H7 (cell line): ENCODE measurements at regions not wholly inside any gene's neighbourhood (a gene's known extent, or its start where the extent isn't known, plus 50 kb on each side); places are given as distances from the start of the nearest gene placed in this dataset.

Experiments
- DNase-seq: peaks from one replicate; pipeline ENCODE4 v3.0.0; 2012
- H3K27me3 ChIP-seq: 2 replicates; pipeline ENCODE4 v1.6.0; 2011; ENCODE audit warnings: mild to moderate bottlenecking, low read length; ENCODE audit not compliant: control insufficient read depth, insufficient read depth
- H3K36me3 ChIP-seq: replicated peaks from 2 replicates; pipeline ENCODE4 v1.5.1; 2011; ENCODE audit warnings: low read length; ENCODE audit not compliant: control insufficient read depth, insufficient read depth
- H3K4me3 ChIP-seq: 2 replicates; pipeline ENCODE4 v1.5.1; 2011; ENCODE audit warnings: low read depth, mild to moderate bottlenecking, control low read depth, low read length, moderate library complexity; ENCODE audit not compliant: insufficient read depth

DNA sequence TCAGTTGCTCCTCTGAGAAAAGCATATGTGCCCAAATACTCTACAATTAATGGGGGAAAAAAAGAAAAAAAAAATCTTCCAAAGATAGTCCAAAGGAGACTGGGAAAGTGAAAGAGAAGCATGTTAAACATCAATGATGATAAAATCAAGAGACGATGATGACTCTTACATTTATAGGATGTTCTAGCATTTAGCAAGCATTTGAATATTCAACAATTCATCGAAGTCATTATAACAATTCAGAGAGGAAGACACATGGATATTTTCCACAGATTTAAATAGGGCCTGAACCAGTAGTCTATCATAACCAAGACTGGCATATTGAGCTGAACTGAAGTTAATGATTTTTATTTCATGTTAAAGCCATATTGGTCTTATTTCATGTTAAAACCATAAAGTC, 528.4 kb downstream of the INHBA start:
- no peaks in the 10 kb centered on the region for H3K36me3 ChIP-seq
- DNase-seq, result no peak
- no peaks in the 10 kb centered on the region for H3K27me3 ChIP-seq
- no peak overlapping the region for H3K4me3 ChIP-seq

DNA sequence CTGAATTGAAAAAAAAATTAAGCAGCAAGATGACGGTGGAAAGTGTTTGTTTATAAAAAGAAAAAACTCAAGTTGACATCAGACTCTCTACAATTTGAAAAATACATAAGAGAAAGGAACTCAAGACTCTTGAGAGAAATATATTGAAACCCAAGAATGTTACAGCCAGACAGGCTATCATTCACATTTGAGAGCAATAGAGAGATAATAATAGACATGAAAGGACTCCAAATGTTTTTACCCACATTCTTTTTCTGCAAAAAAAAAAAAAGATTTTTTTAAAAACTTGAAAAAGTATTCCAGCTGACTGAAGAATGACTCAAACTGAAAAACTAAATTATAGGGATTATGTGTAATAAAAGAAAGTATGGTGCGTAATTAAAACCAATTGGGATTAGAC, 532.4 kb downstream of the INHBA start:
- no peaks in the 10 kb centered on the region for H3K36me3 ChIP-seq
- H3K27me3 ChIP-seq, result no peaks in the 10 kb centered on the region
- DNase-seq, result no peak
- no peak overlapping the region for H3K4me3 ChIP-seq

DNA sequence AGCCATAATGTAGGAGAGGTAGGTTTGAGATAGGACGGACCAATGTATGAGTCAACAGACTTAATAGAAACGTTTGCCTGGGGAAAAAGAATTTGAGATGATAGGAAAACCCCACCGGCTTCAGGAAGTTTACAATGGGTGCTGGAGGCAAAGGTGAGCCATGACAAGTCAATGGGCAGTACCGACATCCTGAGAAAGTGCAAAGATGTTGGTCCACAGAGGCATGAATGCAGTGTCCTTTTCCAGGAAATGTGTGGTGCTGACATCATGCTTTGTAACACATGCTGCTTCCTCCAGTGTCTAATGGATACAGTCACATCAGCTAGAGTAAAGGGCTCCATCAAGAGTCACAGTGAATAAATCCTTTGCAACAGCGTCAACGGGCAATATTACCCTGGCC, 533.6 kb downstream of the INHBA start:
- Histone ChIP-seq H3K36me3 (no peaks in the 10 kb centered on the region), H3K4me3 (no peak overlapping the region), H3K27me3 (no peaks in the 10 kb centered on the region)
- DNase-seq, result no peak

DNA sequence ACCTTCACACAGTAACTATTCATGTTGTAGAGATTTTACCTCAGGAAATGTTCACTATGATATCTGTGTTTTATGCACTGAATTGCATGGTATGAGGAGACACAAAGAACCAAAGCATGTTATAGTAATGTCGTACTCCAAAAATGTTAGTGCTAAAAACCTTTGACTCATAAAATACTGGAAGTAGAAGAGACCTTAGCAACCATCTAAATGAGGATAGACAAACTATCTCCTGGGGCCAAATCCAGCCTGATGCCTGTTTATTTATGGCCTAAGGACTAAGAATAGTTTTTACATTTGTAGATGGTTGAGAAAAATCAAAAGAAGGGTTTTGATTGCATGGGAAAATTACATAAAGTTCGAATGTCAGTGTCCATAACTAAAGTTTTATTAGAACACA, 535.1 kb downstream of the INHBA start:
- Histone ChIP-seq H3K4me3 (no peak overlapping the region), H3K27me3 (no peaks in the 10 kb centered on the region), H3K36me3 (no peaks in the 10 kb centered on the region)
- DNase-seq, result no peak

DNA sequence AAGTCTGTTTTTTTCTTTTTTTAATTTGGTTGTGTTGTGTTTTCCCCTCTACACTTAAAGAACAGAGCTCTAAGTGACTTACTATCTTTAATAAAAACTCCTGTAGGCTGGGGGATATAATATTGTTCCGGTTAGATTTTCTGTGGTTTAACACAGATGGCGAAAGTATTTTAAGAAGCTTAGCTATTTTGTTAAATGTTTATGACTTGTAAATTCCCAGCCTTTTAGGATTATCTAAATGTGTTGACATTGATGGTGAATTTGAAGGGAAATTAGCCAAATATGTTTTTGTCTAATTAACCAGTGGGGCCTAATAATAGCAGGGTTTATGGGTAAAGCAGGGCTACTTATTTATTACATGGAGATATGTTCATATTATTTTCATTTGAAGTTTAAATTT, 538.5 kb downstream of the INHBA start:
- Histone ChIP-seq H3K36me3 (no peaks in the 10 kb centered on the region), H3K4me3 (no peak overlapping the region), H3K27me3 (no peaks in the 10 kb centered on the region)
- DNase-seq, result no peak

DNA sequence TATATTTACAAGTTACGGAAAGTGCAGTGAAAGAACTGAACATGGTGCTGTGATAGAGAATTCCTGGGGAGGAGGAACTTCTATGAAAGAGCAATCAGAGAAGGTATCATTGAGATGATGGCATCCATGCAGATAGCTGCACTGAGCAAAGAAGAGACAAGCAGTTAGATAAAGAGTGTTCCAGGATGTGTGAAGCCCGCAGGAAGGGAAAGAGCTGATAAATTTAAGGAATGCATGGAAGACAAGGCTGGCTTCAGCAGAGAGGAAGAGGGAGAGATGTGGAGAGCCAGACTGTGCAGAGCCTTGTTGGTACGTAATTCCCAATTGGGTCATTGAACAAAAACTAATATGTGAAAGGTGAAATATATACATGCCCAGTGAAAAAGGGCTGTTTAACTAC, 538.9 kb downstream of the INHBA start:
- no peaks in the 10 kb centered on the region for H3K27me3 ChIP-seq
- DNase-seq, result no peak
- no peak overlapping the region for H3K4me3 ChIP-seq
- no peaks in the 10 kb centered on the region for H3K36me3 ChIP-seq

DNA sequence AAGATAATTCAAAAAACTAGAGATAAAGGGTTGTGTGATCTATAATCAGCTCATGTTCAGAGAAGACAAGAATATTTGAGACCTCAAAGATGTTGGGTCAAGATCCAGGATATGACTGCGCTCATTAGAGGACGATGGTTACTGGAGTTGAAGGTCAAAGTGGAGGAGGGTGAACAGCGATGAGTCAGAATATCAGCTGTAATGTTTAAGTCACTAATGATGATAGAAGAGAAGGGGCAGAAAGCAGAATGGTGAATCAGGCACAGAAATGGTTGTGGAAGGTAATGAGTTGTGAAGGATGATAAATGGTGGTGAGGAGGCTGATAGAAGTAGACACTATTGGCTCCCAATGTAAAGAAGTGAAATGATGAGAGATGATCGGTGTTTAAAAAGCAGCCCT, 540.3 kb downstream of the INHBA start:
- Histone ChIP-seq H3K4me3 (no peak overlapping the region), H3K36me3 (no peaks in the 10 kb centered on the region), H3K27me3 (no peaks in the 10 kb centered on the region)
- DNase-seq, result no peak

DNA sequence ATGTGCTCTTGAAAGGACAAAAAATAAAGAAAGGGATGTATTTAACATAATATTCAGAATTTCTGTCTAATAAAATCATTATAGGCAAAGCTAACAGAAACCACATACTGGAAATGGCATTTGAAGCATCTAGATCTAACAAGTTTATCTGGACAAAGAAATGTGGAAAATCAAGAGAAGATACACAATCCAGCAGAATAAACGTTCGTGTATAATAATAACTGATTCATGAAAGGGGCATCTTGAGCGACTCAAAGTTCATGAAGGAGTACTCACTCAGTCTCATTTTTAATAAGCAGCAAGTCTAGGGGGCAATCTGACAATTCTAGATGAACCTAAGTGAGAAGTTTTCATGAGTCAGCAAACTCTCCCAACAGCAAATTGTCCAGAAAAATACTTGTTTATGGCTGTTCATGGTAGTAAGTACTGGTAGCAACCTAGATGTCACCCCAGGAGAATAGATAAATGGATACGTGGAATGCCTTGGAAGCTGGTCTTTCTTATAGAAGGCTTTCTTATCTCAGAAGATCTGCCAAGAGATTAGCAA, 541.8 kb downstream of the INHBA start:
- DNase-seq, result no peak
- H3K36me3 ChIP-seq, result no peaks in the 10 kb centered on the region
- no peak overlapping the region for H3K4me3 ChIP-seq
- H3K27me3 ChIP-seq, result no peaks in the 10 kb centered on the region

DNA sequence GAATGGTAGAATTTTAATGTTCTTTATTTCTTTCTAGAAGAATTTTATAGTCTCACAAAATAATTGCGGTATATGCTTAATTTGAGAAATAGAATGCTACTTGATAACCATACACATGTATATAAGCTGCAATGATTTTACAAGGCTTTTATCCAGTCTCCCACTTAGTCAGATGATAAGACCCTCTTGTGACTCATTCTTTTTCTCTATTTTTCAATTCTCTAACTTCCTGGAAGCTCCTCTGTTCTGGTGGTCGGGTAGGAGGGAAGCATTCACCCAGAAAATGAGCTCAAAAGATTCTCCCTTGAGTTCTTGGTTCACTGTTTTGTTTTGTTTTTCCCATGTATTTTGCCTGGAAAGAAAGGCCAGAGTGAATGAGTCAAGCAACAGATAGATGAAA, 546.6 kb downstream of the INHBA start:
- Histone ChIP-seq H3K36me3 (no peaks in the 10 kb centered on the region), H3K4me3 (no peak overlapping the region)
- no peak for DNase-seq

DNA sequence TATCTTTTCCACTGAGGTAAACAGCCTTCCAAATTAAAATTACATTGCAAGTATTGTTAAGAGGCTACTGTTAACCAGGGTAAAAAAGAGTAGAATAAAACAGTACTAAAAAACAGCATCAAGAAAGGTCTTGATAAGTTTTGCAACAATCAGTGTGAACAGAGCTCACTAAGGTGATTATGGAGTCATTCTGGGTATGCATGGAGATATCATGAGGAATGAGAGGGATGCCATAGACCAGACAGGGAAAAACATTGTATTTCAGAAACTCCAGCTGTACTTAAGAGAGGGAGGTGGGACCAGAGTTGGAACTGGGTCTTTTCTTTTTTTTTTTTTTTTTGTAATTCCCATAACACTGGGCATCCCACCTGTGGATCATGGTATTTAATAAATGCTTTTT, 549.6 kb downstream of the INHBA start:
- no peaks in the 10 kb centered on the region for H3K36me3 ChIP-seq
- DNase-seq, result no peak
- no peaks in the 10 kb centered on the region for H3K27me3 ChIP-seq
- H3K4me3 ChIP-seq, result no peak overlapping the region

More for the DNA sequence above, 546.6 kb downstream of the INHBA start:
- H3K27me3 ChIP-seq, result no peaks in the 10 kb centered on the region

DNA sequence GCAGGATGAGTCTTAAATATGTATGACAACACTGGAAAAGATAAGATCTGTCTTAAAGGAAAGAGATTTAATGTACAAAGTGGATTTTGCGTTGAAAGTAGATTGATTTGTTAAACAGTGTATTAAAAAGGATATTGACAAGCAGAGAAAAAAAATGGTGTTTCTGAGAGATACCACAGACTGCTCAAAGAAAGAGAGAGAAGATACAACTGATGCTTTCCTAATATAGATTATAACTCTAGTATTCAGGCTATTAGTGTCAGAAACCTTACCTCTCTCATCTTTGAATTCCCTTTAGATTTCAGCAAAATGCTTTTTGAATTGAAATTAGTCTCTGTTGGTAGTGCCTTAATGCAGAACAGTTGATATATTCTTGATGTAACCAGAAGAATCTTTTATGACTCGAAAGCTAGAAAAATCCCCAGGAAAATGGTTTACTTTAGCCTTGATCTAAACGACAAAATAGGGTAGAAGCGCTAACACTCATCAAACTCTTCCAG, 550.7 kb downstream of the INHBA start:
- Histone ChIP-seq H3K27me3 (no peaks in the 10 kb centered on the region), H3K36me3 (no peaks in the 10 kb centered on the region), H3K4me3 (no peak overlapping the region)
- DNase-seq, result no peak

DNA sequence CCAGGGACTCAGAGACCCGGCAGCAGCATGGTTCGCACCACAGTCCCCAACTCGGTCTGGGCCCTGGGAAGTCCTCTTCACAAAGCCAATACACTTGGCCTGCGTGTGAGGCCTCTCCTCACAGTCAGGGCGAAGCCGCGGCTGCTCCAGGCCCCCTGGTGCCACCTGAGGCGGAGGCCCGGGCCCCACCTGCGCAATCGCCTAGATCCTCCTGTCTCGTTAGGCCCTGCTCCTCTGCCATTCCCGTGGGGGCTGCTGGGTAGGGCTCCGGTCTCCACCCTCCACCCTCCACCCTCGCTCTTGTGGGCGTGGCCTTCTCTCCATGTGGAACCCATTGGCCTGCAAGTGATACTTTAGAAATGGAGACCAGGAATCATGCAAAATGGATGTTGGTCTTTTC, 553.3 kb downstream of the INHBA start:
- Histone ChIP-seq H3K4me3 (no peak overlapping the region), H3K36me3 (no peaks in the 10 kb centered on the region), H3K27me3 (no peaks in the 10 kb centered on the region)
- no peak for DNase-seq

DNA sequence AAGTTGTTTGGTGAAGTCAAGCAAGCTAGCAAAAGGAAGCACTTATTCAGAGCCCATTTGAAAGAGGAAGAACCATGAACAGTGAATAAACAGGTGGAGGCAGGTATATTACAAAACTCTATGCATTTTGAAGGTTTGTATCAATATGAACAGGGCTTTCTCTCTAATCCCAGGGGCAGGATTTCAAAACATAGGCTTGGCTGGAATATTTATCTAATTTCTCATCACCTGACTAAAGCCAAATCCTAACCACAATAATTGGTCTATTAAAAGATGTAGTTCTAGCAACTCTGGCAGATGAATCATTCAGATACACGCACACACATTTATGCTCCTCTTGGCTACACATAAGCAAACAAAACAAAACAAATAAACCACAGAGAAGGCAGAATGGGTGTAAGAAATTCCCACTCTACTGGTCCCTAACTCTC, 554.4 kb downstream of the INHBA start:
- Histone ChIP-seq H3K36me3 (no peaks in the 10 kb centered on the region), H3K4me3 (no peak overlapping the region), H3K27me3 (no peaks in the 10 kb centered on the region)
- no peak for DNase-seq

DNA sequence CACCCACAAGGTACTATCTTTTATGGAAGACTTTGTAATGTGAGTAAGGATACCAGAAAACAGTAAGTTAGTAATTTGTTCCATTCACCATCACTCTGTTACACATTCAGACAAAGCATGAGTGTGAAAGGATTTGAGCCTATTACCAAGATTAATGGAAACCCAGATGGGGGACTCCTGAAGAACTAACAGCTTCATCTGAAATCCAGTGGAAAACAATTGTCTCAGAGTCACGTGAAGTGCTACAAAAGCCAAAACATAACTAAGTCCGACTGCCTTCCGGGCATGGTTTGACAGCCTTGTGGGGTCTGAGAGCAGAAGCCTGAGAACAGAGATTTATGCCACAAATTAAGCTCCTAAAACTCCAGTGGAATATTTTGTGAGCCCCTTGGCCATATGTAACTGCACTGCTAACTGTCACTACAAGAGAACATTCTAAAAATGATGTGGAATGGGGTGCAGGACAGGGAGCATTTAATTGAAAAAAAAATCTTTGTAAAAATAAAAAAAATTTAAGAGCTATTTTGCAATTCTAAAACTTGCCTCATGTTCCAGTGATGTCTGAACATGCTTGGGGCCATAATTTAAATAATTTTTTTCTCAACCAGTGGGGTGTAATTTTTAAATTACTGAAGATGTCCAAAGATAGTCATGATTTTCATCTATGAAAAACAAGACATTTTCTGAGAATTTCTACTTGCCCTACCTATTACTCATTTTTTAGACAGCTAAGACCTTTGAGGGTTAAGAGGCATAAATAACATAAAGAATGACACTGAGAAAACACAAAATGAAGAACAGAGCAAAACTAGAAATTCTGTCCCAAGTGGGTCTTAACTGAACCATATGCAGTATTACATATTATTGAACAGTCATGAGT, 555.0 kb downstream of the INHBA start:
- Histone ChIP-seq H3K27me3 (no peaks in the 10 kb centered on the region), H3K36me3 (no peaks in the 10 kb centered on the region), H3K4me3 (no peak overlapping the region)
- no peak for DNase-seq

DNA sequence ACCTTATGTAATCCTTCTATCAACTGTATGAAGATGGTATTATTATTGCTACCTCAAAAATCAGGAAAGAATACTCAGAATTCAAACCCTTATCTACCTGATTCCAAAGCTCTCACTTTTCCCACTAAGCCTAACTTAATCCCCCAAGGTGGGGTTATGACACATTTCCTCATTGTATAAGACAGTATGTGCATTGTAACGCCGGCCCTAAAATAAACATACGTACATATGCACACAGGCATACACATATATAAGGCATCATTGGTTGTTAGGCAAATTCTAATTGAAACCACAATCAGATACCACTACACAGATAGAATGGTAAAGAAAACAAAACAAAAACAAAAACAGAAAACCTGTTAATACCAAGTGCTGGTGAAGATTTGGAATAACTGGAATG, 556.5 kb downstream of the INHBA start:
- H3K4me3 ChIP-seq, result no peak overlapping the region
- no peaks in the 10 kb centered on the region for H3K27me3 ChIP-seq
- no peak for DNase-seq
- no peaks in the 10 kb centered on the region for H3K36me3 ChIP-seq
